GM19324 (cell line): ENCODE measurements at regions not wholly inside any gene's neighbourhood (a gene's known extent, or its start where the extent isn't known, plus 50 kb on each side); places are given as distances from the start of the nearest gene placed in this dataset.

ENCODE experiments used
- ATAC-seq: cut with Tn5 transposase; IDR thresholded peaks from one replicate; pipeline ENCODE4 v1.9.1; 2021; ENCODE audit warnings: mild to moderate bottlenecking, moderate library complexity; ENCODE audit not compliant: unreplicated experiment, low FRiP score

DNA sequence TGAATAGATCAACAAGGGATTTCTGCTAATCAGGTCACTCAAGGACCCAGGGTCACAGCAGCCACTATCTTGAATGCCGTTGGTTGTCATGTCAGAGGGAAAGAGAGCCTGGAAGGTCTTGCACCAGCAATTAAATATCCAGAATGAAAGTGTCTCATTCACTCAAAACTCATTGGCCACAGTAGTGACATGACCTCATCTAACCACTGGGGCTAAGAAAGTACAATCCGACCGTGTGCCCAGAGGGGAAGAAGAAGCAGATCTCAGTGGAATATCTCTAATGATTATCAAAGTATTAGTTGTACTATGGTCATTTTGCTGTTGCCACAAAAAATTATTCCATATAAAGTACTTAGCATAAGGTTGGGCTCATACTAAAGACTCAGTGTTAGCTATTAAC is 210.0 kb downstream of the QDPR start:
- no peak for ATAC-seq

DNA sequence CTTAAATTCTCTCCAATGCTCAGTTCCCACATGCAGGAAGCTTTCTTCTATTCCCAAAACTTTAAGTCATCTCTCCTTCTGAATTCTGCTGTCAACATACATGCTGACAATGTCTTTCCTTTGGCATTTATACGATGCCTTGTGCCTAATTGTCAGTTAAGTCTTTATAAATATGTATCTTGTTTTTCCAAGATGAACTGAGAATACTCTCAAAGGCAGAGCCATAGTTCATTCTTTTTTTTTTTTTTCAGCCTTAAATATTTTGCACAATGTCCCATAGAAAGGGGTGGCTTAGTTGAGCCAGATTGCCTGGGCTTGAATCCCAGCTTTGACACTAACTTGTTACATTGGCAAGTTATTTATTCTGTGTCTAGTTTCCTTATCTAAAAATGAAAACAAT is 210.6 kb downstream of the QDPR start:
- no peak for ATAC-seq

DNA sequence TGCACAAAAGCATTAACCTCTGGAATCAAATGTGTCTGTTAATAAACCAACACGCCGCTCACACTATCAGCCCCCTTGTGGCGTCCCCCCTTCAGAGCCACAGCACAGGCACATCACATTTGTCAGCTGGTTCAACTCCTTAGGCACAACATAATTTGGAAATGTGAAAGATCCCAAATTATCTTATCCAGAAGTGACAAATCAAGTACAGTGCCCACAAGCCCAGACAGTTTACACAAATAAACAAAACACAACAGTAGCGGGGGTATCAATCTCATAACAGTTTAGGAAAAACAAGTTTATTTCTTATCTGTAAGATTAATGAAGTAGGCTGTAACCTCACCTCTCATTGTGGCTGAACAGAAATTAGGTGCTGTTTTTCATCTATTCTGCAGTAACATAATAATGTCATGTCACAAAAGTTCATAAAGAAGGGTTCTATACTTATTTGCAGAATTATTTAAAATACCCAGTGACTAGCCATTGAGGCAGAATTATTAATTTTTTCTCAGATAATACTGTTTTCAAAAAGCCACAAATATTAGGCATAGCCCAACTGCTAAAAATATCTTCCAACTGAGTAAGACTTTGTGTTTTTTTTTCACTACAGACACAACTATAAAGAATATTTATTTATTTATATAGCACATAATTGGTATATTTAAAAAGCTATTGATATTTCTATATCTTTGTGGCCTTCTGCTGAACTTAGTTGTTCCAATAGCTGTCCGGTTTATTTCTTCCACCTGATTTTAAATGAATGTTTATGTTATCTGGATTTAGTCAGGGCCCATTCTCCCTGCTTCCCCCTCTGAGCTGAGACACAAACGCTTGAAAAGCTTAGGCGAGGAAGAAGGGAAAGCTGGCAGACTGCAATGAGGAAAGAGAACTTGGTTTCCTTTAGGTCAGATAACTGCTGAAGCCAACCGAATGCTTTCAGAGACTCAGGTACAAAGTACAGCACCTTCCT is 214.7 kb downstream of the QDPR start:
- ATAC-seq: no peak

DNA sequence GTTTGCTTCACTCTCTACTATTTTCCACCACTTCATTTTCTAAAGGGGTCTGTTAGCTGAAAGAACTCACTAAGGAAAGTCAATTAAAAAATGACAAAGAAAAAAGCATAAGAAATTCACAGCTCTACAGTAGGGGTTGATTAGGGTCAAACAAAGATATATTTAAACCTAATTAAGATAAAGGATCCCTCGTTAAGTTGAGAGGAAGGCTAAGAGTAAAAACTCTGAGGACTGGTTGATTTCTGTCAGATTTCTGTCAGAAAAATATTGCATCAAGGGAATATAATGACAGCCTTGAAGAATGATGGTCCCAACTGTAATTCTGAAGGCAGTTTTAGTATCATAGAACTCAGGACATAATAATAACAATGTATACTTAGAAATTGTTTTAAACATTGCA is 218.0 kb downstream of the QDPR start:
- ATAC-seq: no peak

DNA sequence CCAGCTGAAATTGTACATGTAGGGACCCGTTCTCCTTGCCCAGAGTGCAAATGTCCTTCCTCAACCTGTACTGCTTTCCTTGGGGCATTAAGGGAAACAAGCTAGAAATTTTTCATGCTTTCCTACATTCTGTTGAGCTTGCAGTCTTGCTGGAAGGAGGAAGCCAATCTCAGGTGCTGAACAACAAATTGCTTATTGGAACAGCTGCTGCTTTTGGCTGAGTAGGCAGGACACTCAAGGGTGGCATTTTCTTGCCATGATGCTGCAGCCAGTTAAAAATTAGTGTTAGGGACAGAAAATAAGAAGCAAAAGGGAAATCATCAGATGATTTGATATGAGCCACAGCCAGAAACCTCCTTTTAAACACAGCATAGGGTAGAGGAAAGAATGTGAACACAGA is 223.7 kb downstream of the QDPR start:
- no peak for ATAC-seq

DNA sequence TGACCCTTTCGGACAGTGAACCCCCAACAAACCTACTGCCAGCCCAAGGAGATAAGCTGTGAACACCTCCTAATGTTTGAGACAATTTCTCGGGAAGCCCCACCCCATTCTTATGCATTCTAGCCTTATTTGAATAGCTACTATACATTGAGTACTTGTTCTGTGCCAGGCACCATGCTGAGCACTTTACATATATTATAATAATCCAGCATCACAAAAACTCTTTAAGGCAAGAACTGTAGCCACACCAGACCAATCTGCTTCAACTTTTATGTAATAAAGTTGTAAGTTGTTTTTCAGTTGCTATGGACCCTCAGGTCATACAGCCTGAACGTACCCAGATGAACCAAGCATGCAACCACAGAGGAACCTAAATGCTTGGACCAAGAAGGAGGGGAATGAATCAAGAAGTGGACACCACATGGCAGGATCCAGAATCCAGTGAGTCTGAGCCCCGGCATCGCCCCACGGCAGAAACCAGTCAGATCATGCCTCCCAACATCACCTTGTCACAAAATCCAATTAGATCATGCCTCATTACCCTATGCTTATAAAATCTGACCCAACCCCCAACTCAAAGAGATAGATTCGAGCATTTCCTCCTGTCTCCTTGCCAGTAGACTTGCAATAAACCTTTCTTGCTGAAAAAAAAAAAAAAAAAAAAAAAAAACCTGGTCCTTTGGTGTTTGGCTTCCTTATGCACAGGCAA is 225.0 kb downstream of the QDPR start:
- no peak for ATAC-seq

DNA sequence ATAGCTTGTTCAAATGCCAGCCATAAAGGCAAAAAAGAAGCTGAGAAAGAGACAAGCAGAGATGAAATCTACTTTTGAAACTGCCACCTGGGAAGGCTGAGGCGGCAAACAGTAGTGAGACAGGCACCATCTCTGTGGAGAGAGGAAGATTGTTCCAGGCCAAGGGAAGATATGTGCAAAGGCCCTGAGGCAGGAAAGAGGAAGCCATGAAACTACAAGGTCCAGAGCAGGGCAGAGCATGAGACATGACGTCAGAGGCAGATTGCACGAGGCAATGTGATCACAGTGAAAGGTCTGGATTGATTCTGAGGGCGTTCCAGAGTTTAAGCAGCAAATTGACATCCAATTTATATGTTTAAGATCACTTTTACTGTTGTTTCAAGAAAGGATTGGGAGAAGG is 226.1 kb downstream of the QDPR start:
- ATAC-seq: no peak

DNA sequence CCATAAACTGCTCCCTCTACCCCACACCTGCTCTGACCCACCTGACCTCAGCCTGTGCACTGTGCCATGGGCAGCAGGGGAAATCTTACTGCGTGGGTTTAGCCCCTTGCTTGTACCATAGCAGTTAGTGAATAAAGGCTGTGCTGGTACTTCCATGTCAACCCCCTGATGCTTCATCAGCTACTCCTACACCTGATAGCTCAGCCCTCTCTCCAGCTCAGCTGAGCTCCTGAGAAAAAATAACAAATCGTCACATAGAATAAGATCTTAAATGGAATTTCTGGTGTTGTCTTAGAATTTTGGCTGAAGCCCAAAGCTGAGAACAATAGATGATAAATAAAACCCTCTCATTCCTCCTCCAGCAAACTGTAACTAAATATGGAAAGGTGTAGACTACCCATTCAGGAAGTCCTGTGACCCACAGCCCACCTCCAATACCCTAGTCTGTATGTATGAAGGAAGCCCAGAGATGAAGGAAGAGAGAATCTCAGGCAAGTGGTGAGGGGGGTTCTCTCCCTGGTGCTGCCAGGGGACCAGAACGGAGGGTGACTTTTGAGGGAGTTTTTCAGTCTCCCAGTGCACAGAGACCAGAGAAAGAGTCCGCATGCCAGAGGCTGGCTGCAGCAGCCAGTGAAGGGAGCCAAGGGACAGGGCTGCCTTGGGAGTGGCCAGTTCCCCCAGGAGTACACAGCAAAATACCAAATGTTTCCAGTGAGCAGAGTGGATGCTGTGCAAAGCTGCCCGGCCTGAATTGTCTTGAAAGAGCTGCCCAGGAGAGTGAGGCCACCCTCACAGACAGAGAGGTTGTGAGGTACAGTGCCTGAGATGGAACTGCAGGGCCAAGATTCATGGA is 227.3 kb downstream of the QDPR start:
- no peak for ATAC-seq

DNA sequence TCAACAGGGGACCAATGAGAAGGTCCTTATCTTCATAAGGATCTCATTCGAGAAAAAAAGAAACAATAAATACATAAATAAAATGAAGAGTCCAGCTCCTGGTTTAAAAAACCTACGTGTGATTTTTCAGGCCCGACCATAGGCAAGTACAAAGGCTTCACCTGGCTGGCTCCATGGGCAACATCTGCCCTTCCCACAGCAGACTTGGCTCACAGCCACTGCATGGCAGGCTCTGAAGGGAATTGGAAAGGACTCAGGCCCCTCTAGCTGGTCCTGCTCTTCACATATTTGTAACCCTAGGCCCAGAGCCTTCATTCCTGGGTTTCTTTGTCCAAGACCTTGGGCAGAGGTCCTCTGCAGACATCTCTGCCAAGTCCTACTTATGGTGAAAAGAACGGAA is 228.1 kb downstream of the QDPR start:
- no peak for ATAC-seq

DNA sequence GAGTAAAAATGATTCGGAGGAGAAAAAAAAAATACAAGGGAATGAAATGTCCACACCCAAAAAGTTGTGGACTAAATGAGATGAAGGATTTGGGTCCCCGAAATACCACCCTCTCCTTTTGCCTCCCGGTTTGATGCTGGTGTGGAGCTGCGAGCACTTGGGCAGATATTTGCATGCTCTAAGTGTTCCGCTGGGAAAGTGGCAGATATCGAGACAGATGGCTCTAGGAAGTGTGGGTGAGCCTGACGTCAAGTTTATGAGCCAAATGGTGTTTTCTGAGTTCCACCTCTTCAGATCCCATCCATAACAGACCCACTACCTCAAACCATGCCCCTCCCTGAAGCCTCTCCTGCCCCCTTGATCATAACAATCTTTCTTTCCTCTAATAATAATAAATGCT is 228.6 kb downstream of the QDPR start:
- ATAC-seq: no peak

DNA sequence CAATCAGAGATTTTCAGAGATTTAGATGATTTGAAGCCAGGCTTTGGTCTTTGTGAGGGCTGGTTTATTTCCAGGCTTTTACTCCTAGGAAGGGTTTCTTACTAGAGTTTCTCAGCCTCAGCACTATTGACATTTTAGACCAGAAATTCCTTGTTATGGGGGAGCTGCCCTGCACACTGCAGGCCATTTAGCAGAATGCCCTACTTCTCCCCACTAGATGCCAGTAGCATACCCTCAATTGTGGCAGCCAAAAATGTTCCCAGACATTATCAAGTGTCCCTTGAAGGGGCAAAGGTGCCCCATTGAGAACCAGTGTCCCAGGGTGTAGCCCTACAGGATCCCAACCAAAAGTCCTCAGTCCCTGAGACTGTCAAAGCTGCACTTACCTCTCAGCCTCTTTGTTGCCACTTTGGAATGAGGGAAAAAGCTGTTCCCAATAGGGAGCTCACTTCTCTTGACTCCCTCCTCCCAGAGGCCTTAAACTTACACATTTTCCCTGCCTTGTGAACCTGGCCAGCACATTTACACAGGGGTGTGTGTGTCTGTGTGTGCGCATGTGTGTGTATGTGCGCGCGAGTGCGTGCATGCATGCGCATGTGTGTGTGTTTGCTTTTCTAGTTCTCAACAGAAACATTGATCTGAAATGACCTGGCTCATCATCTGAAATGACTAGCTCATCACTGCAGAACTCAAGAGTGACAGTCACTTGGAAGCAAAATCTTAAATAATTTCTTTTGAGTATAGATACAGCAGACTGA is 231.4 kb downstream of the QDPR start:
- ATAC-seq: no peak

DNA sequence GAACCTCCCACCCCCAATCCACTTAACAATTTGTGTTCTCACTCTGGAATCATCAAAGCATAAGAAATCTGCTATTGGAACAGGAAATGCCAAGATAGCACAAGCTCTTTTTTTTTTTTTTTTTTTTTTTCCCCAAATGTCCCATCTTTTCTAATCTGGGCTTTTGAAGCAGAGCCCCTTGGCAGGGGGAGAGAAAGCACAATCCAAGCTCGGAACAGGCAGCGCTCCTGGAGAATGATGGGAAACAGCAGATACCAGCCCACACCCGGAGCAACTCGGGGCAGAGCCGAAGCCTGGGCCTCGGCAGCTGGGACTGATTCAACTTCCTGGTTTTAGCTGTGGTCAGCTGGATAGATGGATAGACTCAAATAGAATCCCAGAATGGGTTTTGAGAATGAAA is 235.1 kb downstream of the QDPR start:
- no peak for ATAC-seq

DNA sequence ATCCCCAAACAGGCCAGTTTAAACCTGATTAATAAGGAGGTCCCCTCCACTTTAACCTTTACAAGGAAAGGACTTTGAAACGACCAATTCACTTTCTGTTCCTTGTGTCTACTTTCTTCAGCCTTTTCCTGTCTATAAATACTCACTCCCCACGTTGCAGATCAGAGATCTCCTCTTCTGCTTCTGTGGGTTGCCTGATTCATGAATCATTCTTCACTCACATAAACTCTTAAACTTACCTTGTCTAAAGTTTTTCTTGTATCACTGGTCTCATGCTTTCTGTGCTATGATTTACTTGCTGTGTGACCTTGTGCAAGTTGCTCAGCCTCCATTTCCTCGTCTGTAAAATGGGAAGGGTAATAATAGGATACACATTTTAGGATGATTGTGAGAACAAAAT is 236.1 kb downstream of the QDPR start:
- ATAC-seq: no peak

DNA sequence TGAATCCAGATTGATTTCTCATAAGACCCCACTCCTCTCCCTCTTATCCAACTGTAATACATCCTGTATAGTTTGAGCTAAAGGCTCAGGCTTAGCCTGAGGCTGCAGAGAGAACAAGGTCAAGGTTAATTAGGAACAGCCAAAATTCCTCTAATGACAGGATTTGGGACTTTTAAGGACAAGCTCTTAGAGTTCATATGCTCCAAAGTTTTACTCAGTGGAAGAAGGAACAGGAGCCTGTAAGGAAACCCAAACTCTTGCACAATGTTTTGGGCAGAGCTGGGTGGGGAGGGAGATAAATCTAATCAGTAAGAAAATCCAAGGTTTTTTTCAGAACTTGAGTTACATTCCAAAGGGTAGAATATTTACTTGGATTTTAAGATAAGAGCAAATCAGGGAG is 238.8 kb downstream of the QDPR start:
- ATAC-seq: no peak

DNA sequence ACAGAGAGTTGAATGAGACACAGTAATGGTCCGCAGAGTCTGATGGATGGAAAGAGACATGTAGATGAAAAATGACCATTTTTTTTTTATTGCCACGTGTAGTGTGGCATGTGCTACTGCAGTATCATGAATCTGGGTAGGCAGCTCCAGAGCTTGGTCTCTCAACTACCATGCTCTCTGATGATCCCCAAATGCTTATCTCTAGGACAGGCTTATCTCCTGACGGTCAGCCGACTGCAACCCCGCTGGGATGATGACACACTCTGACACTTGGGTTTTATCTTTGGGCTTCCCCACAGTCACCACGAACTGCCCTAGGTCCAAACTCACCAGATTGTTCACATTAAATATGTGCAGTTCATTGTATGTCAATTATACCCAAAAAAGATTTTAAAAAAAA is 239.7 kb downstream of the QDPR start:
- no peak for ATAC-seq

DNA sequence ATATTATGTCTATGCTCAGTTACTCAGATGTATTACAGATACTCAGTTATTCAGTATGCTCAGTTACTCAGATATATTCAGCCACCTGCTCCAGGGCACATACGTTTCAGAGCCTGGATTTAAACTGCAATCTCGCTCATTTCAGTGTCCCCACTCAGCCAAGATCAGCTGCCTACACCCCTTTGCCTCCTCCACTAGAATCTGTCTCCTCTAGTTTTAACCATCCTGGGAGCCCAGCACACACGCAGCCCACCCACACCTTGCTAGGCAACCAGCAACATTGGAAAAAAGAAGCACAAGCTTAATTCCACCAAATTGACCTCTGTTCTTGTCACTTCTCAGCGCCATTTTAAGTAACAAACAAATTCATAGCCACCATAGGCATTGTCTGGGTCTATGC is 246.2 kb downstream of the QDPR start:
- ATAC-seq: no peak

DNA sequence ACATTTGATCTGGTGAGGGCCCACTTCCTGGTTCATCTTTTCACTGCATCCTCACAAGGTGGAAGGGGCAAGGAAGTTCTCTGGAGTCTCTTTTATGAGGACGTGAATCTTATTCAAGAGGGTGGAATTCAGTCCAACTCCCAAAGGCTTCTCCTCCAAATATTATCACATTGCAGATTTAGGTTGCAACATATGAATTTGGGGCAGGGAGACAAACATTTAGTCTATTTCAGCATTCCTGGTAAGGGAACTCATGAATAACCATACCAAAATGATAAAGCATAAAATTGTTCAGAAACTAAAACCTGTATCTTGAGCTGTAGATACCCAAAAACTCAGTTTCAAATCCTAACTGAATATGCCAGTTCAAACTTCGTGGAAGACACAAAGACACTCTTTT is 246.8 kb downstream of the QDPR start:
- no peak for ATAC-seq

DNA sequence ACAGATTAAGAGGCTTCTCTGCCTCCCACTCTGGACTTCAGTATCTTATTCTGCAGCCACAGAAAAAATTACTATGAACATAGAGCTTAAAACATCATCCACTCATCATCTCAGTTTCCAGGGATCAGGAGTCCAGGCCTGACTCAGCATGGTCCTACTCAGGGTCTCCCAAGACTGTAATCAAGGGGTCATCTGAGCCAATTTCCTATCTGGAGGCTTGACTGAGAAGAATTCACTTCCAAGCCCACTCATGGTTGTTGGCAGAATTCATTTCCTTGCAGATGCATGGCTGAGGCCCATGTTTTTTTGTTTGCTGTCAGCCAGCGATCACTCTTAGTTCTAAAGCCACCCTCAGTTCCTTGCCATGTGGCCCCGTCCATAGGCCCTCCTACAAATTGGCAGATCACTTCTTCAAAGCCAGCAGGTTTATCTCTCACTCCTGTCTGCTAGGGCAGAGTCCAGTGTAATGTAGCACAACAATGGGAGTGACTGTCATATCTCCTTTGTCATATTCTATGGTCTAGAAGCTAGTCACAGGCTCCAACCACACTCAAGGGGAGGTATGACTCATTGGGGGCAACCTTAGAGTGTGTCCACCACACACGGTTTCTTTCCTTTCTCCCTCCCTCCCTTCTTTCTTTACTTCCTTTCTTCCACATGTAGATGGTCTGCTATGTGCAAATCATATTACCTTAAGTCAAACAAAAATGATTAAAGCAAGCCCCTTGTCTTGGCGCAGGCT is 251.6 kb downstream of the QDPR start:
- no peak for ATAC-seq

DNA sequence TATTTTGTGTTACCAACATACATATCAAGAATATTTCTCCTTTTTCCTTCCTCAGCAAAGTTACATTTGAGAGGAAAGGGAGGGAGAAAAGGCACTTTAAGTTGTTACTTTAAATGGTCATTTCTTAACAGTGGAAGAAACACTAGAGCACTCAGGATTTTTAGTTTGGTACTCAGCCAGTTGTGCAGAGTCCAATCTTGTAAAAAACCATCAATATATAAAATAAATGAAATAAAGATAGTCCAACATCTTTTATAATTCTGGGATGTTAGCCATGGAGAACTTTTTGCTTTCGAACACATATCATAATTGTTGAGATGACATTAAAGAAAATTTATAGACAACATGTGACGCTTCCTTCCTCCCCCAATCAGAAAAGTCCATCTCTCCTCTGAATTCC is 253.8 kb downstream of the QDPR start:
- no peak for ATAC-seq

DNA sequence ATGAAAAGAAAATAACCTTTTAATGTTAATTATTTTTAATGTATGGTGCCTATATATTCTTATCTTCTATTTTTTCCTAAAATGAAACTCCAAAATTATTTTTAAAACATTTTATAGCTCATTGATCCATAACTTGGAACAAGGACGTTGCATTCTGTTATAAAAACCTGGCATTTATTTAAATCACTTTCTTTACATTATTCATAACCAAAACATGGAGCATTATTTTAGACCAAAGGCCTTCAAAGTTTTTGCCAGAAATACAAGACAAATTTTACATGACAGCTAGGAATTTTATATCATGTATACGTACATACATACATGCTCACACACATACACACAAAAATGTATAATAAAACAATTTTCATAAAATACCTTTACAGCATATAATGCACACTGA is 259.8 kb downstream of the QDPR start:
- no peak for ATAC-seq
